Keratinocyte (primary cell): ENCODE measurements at regions not wholly inside any gene's neighbourhood (a gene's known extent, or its start where the extent isn't known, plus 50 kb on each side); places are given as distances from the start of the nearest gene placed in this dataset.
"Not testable (repeated sequence)": the region's sequence is repeated elsewhere in the genome, so short reads cannot be mapped to it uniquely, and the experiment has no call there.

ENCODE experiments used
- EZH2 ChIP-seq: IDR thresholded peaks from one replicate; pipeline ENCODE4 v1.6.1; 2012; ENCODE audit warnings: inconsistent platforms, mild to moderate bottlenecking, low read length, moderate library complexity
- TF ChIP-seq, protein P1 (sequence below), 3 experiments: IDR thresholded peaks in 1 of 3; conservative IDR thresholded peaks in 1 of 3; optimal IDR thresholded peaks in 1 of 3; 2 replicates in 2 of 3; 3 replicates in 1 of 3; pipeline versions ENCODE3 to v1.5.1; 2011; ENCODE audit warnings: low read length in 3 of 3, mild to moderate bottlenecking in 3 of 3, moderate library complexity in 2 of 3, control low read depth in 1 of 3, inconsistent platforms in 1 of 3; ENCODE audit not compliant: insufficient read depth in 2 of 3; ENCODE audit errors: extremely low read depth in 1 of 3

- TF ChIP-seq, protein P1, sequence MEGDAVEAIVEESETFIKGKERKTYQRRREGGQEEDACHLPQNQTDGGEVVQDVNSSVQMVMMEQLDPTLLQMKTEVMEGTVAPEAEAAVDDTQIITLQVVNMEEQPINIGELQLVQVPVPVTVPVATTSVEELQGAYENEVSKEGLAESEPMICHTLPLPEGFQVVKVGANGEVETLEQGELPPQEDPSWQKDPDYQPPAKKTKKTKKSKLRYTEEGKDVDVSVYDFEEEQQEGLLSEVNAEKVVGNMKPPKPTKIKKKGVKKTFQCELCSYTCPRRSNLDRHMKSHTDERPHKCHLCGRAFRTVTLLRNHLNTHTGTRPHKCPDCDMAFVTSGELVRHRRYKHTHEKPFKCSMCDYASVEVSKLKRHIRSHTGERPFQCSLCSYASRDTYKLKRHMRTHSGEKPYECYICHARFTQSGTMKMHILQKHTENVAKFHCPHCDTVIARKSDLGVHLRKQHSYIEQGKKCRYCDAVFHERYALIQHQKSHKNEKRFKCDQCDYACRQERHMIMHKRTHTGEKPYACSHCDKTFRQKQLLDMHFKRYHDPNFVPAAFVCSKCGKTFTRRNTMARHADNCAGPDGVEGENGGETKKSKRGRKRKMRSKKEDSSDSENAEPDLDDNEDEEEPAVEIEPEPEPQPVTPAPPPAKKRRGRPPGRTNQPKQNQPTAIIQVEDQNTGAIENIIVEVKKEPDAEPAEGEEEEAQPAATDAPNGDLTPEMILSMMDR (optimal IDR thresholded peaks at IDR 0.05 in 1 of 3, IDR thresholded peaks at IDR 0.05 in 1 of 3, conservative IDR thresholded peaks at IDR 0.05 in 1 of 3; ENCODE audit: extremely low read depth in 1 of 3, insufficient read depth in 2 of 3, low read length in 3 of 3) = not testable (repeated sequence)
- not testable (repeated sequence) for TF ChIP-seq EZH2
These were observed 87.1 kb upstream of the BASP1 start for GRCh38 chr5:17130302-17130701.
